ENCODE measurements at regions not wholly inside any gene's neighbourhood (a gene's known extent, or its start where the extent isn't known, plus 50 kb on each side); places are given as distances from the start of the nearest gene placed in this dataset.

- Mint-ChIP-seq H3K4me3 (ENCODE audit: unreplicated experiment) (no peak overlapping the region), H3K9me3 (ENCODE audit: unreplicated experiment) (peaks cover 3% of the 10 kb centered on the region), H3K36me3 (ENCODE audit: low read depth, unreplicated experiment) (peaks cover 3% of the 10 kb centered on the region), H3K4me1 (ENCODE audit: low read depth, unreplicated experiment) (no peaks in the 10 kb centered on the region), H3K27ac (ENCODE audit: unreplicated experiment) (no peak overlapping the region), H3K27me3 (ENCODE audit: low read depth, unreplicated experiment) (no peaks in the 10 kb centered on the region)
- DNase-seq (ENCODE audit: low read depth) (no peak), FAIRE-seq (no peak)
- Histone ChIP-seq H3K9ac (ENCODE audit: low read length) (no peak overlapping the region), H3K4me1 (ENCODE audit: insufficient read depth, low read length) (no peaks in the 10 kb centered on the region), H3K27ac (ENCODE audit: low read depth, low read length) (no peak overlapping the region), H3K36me3 (ENCODE audit: insufficient read depth, low read length) (no peaks in the 10 kb centered on the region), H3K9me3 (ENCODE audit: insufficient read depth, low read depth, low read length) (no peaks in the 10 kb centered on the region), H3K27me3 (ENCODE audit: insufficient read depth, low read length) (no peaks in the 10 kb centered on the region), H4K20me1 (ENCODE audit: insufficient read depth, low read length) (no peaks in the 10 kb centered on the region), H3K4me3 (ENCODE audit: insufficient read depth, low read depth, low read length) (no peak overlapping the region), H3K79me2 (ENCODE audit: insufficient read depth, low read length) (no peaks in the 10 kb centered on the region), H3K4me2 (ENCODE audit: low read length) (no peak overlapping the region), H2AFZ (ENCODE audit: low read depth, low read length) (no peak overlapping the region)
- TF ChIP-seq EZH2 (IDR thresholded peaks at IDR 0.05; ENCODE audit: insufficient read depth, low read length), result no peak
- TF ChIP-seq CTCF (IDR thresholded peaks at IDR 0.05; ENCODE audit: insufficient read depth, low read depth, low read length), result no peak
Measured at GRCh38 chr6:126253431-126253830, 86.5 kb upstream of the CENPW start.

- no peak overlapping the region for H3K4me3 ChIP-seq (ENCODE audit: insufficient read depth, low read depth, low read length)
- FAIRE-seq (no peak), DNase-seq (ENCODE audit: low read depth) (no peak)
- no peaks in the 10 kb centered on the region for H4K20me1 ChIP-seq (ENCODE audit: insufficient read depth, low read length)
- Mint-ChIP-seq H3K36me3 (ENCODE audit: low read depth, unreplicated experiment) (peaks cover 3% of the 10 kb centered on the region), H3K27ac (ENCODE audit: unreplicated experiment) (no peak overlapping the region), H3K4me3 (ENCODE audit: unreplicated experiment) (no peak overlapping the region), H3K4me1 (ENCODE audit: low read depth, unreplicated experiment) (no peaks in the 10 kb centered on the region), H3K9me3 (ENCODE audit: unreplicated experiment) (peaks cover 15% of the 10 kb centered on the region), H3K27me3 (ENCODE audit: low read depth, unreplicated experiment) (no peaks in the 10 kb centered on the region)
- no peak for TF ChIP-seq CTCF (IDR thresholded peaks at IDR 0.05; ENCODE audit: insufficient read depth, low read depth, low read length)
- TF ChIP-seq EZH2 (IDR thresholded peaks at IDR 0.05; ENCODE audit: insufficient read depth, low read length), result no peak
- H3K27me3 ChIP-seq (ENCODE audit: insufficient read depth, low read length), result no peaks in the 10 kb centered on the region
- H3K4me2 ChIP-seq (ENCODE audit: low read length), result no peak overlapping the region
- H3K79me2 ChIP-seq (ENCODE audit: insufficient read depth, low read length), result no peaks in the 10 kb centered on the region
- no peak overlapping the region for H2AFZ ChIP-seq (ENCODE audit: low read depth, low read length)
- H3K36me3 ChIP-seq (ENCODE audit: insufficient read depth, low read length), result no peaks in the 10 kb centered on the region
- H3K4me1 ChIP-seq (ENCODE audit: insufficient read depth, low read length), result no peaks in the 10 kb centered on the region
- no peaks in the 10 kb centered on the region for H3K9me3 ChIP-seq (ENCODE audit: insufficient read depth, low read depth, low read length)
- H3K9ac ChIP-seq (ENCODE audit: low read length), result no peak overlapping the region
- no peak overlapping the region for H3K27ac ChIP-seq (ENCODE audit: low read depth, low read length)
Measured at GRCh38 chr6:126258150-126258549, 81.8 kb upstream of the CENPW start.

GRCh38 chr6:126261792-126262421 is 78.0 kb upstream of the CENPW start:
- H3K27ac Mint-ChIP-seq (ENCODE audit: unreplicated experiment), result no peak overlapping the region
- no peak overlapping the region for H3K4me3 ChIP-seq (ENCODE audit: insufficient read depth, low read depth, low read length)
- H3K79me2 ChIP-seq (ENCODE audit: insufficient read depth, low read length), result no peaks in the 10 kb centered on the region
- H3K9me3 Mint-ChIP-seq (ENCODE audit: unreplicated experiment), result peaks cover 14% of the 10 kb centered on the region
- H3K27me3 ChIP-seq (ENCODE audit: insufficient read depth, low read length), result no peaks in the 10 kb centered on the region
- H3K36me3 ChIP-seq (ENCODE audit: insufficient read depth, low read length), result no peaks in the 10 kb centered on the region
- H3K36me3 Mint-ChIP-seq (ENCODE audit: low read depth, unreplicated experiment), result peaks cover 1% of the 10 kb centered on the region
- H3K4me1 Mint-ChIP-seq (ENCODE audit: low read depth, unreplicated experiment), result no peaks in the 10 kb centered on the region
- no peak for FAIRE-seq
- H3K27me3 Mint-ChIP-seq (ENCODE audit: low read depth, unreplicated experiment), result no peaks in the 10 kb centered on the region
- no peak overlapping the region for H3K4me3 Mint-ChIP-seq (ENCODE audit: unreplicated experiment)
- H3K4me2 ChIP-seq (ENCODE audit: low read length), result no peak overlapping the region
- no peaks in the 10 kb centered on the region for H3K4me1 ChIP-seq (ENCODE audit: insufficient read depth, low read length)
- DNase-seq (ENCODE audit: low read depth), result no peak
- H3K9me3 ChIP-seq (ENCODE audit: insufficient read depth, low read depth, low read length), result no peaks in the 10 kb centered on the region
- H2AFZ ChIP-seq (ENCODE audit: low read depth, low read length), result no peak overlapping the region
- H3K27ac ChIP-seq (ENCODE audit: low read depth, low read length), result no peak overlapping the region
- no peak for TF ChIP-seq CTCF (IDR thresholded peaks at IDR 0.05; ENCODE audit: insufficient read depth, low read depth, low read length)
- no peak for TF ChIP-seq EZH2 (IDR thresholded peaks at IDR 0.05; ENCODE audit: insufficient read depth, low read length)
- no peak overlapping the region for H3K9ac ChIP-seq (ENCODE audit: low read length)
- no peaks in the 10 kb centered on the region for H4K20me1 ChIP-seq (ENCODE audit: insufficient read depth, low read length)
